SK-N-SH (cell line): ENCODE measurements at regions not wholly inside any gene's neighbourhood (a gene's known extent, or its start where the extent isn't known, plus 50 kb on each side); places are given as distances from the start of the nearest gene placed in this dataset.
A peak's percentile ranks its signal among the peaks of the same experiment; 100 is the strongest.

Source experiments
- CTCF ChIA-PET: fragments of 300-600, 350-600 bp; formaldehyde crosslinking; extraction: SDS; loops from one replicate; lab custom pipeline; 2021; lab: Yijun Ruan, JAX
- POLR2A ChIA-PET: fragments of 350-600 bp; sonication (Branson Sonifier 250); formaldehyde crosslinking; extraction: SDS; loops from one replicate; lab custom pipeline; 2020; ENCODE audit warnings: antibody characterized with exemption, inconsistent platforms; lab: Yijun Ruan, JAX
- DNase-seq: peaks from one replicate; pipeline ENCODE4 v3.0.0; 2012
- H2AFZ ChIP-seq: fragments of 200-600 bp; sonication (generic); 2 replicates; pipeline ENCODE4 v1.8.1; 2016; ENCODE audit warnings: antibody characterized with exemption, mild to moderate bottlenecking, low read depth
- H3F3A ChIP-seq: fragments of 200-600 bp; sonication (generic); replicated peaks from 2 replicates; pipeline ENCODE3; 2016; ENCODE audit warnings: antibody characterized with exemption, mild to moderate bottlenecking; ENCODE audit not compliant: insufficient read depth
- H3K27ac ChIP-seq, 2 experiments: fragments of 200-500 bp in 1 of 2; fragments of 200-600 bp in 1 of 2; sonication (Bioruptor generic) in 1 of 2; sonication (generic), shearing (Covaris generic) in 1 of 2; 2 replicates each; pipeline versions ENCODE4 v1.5.1 to v1.6.1; 2014 to 2016; ENCODE audit warnings: low read depth in 2 of 2, inconsistent platforms in 1 of 2, low read length in 1 of 2, mild to moderate bottlenecking in 1 of 2, mixed read lengths in 1 of 2
- H3K27me3 ChIP-seq: fragments of 200-600 bp; sonication (generic), shearing (Covaris generic); 2 replicates; pipeline ENCODE4 v1.6.1; 2016; ENCODE audit warnings: mixed run types; ENCODE audit not compliant: insufficient read depth
- H3K36me3 ChIP-seq, 2 experiments: fragments of 200-500 bp in 1 of 2; fragments of 200-600 bp in 1 of 2; sonication (Bioruptor generic) in 1 of 2; sonication (generic) in 1 of 2; replicated peaks in 1 of 2; 2 replicates each; pipeline versions ENCODE3 to v1.5.1; 2014 to 2016; ENCODE audit warnings: low read length in 1 of 2, mild to moderate bottlenecking in 1 of 2; ENCODE audit not compliant: insufficient read depth in 2 of 2, control insufficient read depth in 1 of 2
- H3K4me1 ChIP-seq, 2 experiments: fragments of 200-500 bp in 1 of 2; fragments of 200-600 bp in 1 of 2; sonication (Bioruptor generic) in 1 of 2; sonication (generic), shearing (Covaris generic) in 1 of 2; 2 replicates each; pipeline versions ENCODE4 v1.5.1 to v1.6.1; 2014 to 2016; ENCODE audit warnings: low read depth in 1 of 2, low read length in 1 of 2, mixed run types in 1 of 2; ENCODE audit not compliant: insufficient read depth in 2 of 2, control insufficient read depth in 1 of 2
- H3K4me2 ChIP-seq: fragments of 200-600 bp; sonication (generic), shearing (Covaris generic); 2 replicates; pipeline ENCODE4 v1.6.1; 2017; ENCODE audit warnings: mixed run types
- H3K4me3 ChIP-seq, 2 experiments: fragments of 200-500 bp in 1 of 2; fragments of 200-600 bp in 1 of 2; sonication (Bioruptor generic) in 1 of 2; sonication (generic), shearing (Covaris generic) in 1 of 2; 2 replicates each; pipeline versions ENCODE4 v1.5.1 to v1.8.1; 2014 to 2016; ENCODE audit warnings: low read depth in 2 of 2, inconsistent platforms in 1 of 2, low read length in 1 of 2, mild to moderate bottlenecking in 1 of 2, mixed read lengths in 1 of 2, moderate library complexity in 1 of 2
- H3K79me2 ChIP-seq: fragments of 200-600 bp; sonication (generic); 2 replicates; pipeline ENCODE4 v1.8.1; 2017; ENCODE audit warnings: mild to moderate bottlenecking; ENCODE audit not compliant: insufficient read depth
- H3K9ac ChIP-seq: fragments of 200-600 bp; sonication (generic); 2 replicates; pipeline ENCODE4 v1.6.1; 2017; ENCODE audit warnings: mixed run types
- H3K9me2 ChIP-seq: fragments of 200-600 bp; sonication (generic); 2 replicates; pipeline ENCODE4 v1.6.1; 2017; ENCODE audit warnings: mixed run types
- H3K9me3 ChIP-seq: fragments of 200-600 bp; sonication (generic); 2 replicates; pipeline ENCODE4 v1.6.1; 2017; ENCODE audit warnings: mixed run types, mild to moderate bottlenecking, moderate library complexity
- H4K20me1 ChIP-seq: fragments of 200-600 bp; sonication (generic); 2 replicates; pipeline ENCODE4 v1.6.1; 2017; ENCODE audit warnings: mild to moderate bottlenecking, mixed run types; ENCODE audit not compliant: insufficient read depth
- EP300 ChIP-seq, 2 experiments: IDR thresholded peaks; 2 replicates each; pipeline versions ENCODE4 v1.4.0 to v1.6.1; 2012; ENCODE audit warnings: borderline replicate concordance in 1 of 2, low read depth in 1 of 2, low read length in 1 of 2
- EZH2phosphoT487 ChIP-seq: fragments of 200-600 bp; sonication (generic); IDR thresholded peaks from 2 replicates; pipeline ENCODE4 v1.6.1; 2017; ENCODE audit warnings: low read depth, mixed run types, mild to moderate bottlenecking, antibody characterized with exemption, moderate library complexity, borderline replicate concordance
- FOSL2 ChIP-seq: IDR thresholded peaks from 2 replicates; pipeline ENCODE4 v1.4.0; 2012; ENCODE audit warnings: low read depth, mild to moderate bottlenecking, moderate library complexity, borderline replicate concordance
- NFIC ChIP-seq: IDR thresholded peaks from 2 replicates; pipeline ENCODE4 v1.4.0; 2012; ENCODE audit warnings: borderline replicate concordance
- SMC3 ChIP-seq: IDR thresholded peaks from 2 replicates; pipeline ENCODE4 v1.6.1; 2012; ENCODE audit warnings: low read depth, low read length, improper control_type of control experiment
- TAF1 ChIP-seq: IDR thresholded peaks from 2 replicates; pipeline ENCODE4 v1.6.1; 2012; ENCODE audit warnings: low read depth, mild to moderate bottlenecking, low read length, moderate library complexity, borderline replicate concordance
- WGBS: methylation state at CpG from one replicate; pipeline ENCODE4 v1.1.6; 2017; ENCODE audit warnings: low lambda C conversion rate; 5-methylcytosine and 5-hydroxymethylcytosine counted together
- TF ChIP-seq, protein P1 (sequence below): IDR thresholded peaks from 2 replicates; pipeline ENCODE4 v1.4.0; 2012; ENCODE audit warnings: low read depth
- TF ChIP-seq, protein P2 (sequence below): fragments of 200-600 bp; sonication (generic); IDR thresholded peaks from 2 replicates; pipeline ENCODE4 v1.6.1; 2017; ENCODE audit warnings: antibody characterized with exemption, mild to moderate bottlenecking, moderate library complexity
- TF ChIP-seq, protein P3 (sequence below): fragments of 150-350 bp; IDR thresholded peaks from 2 replicates; pipeline ENCODE4 v1.6.1; 2017; ENCODE audit warnings: antibody characterized with exemption, low read length, low read depth, borderline replicate concordance

DNA sequence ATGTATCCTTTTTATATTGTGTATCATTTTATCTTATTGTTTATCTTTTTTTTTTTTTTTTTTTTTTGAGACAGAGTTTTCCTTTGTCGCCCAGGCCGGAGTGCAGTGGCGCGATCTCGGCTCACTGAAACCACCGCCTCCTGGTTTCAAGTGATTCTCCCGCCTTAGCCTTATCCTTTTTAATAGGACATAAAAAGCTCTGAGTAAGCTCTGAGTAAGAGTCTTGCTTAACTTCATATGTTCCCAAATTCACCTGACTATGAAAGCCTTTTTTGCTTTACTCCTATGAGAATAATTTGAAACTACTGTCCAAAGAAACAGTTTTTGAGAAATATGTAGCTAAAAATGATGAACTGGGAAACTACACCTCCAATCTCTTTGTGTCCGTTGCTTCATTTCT lies 525.5 kb downstream of the IRS1 start:
- Histone ChIP-seq H3K27me3 (no peaks in the 10 kb centered on the region; the same call in 1 of the 2 replicates), H3K27ac (no peak overlapping the region), H3K36me3 (no peaks in the 10 kb centered on the region), H3K9me2 (no peaks in the 10 kb centered on the region), H3K9ac (no peak overlapping the region), H3F3A (no peaks in the 10 kb centered on the region), H3K4me3 (no peak overlapping the region), H3K4me1 (no peaks in the 10 kb centered on the region), H4K20me1 (no peaks in the 10 kb centered on the region), H2AFZ (no peak overlapping the region), H3K9me3 (no peaks in the 10 kb centered on the region), H3K4me2 (no peak overlapping the region), H3K79me2 (no peaks in the 10 kb centered on the region)
- DNase-seq: no peak
- POLR2A ChIA-PET: no interaction called here
- CTCF ChIA-PET: no interaction called here
- 84% methylated on average over 8 of the region's 8 CpGs for WGBS
- TF ChIP-seq, protein P1, sequence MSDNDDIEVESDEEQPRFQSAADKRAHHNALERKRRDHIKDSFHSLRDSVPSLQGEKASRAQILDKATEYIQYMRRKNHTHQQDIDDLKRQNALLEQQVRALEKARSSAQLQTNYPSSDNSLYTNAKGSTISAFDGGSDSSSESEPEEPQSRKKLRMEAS: no peak
- TF ChIP-seq EZH2phosphoT487 (no peak), NFIC (no peak), FOSL2 (no peak)

DNA sequence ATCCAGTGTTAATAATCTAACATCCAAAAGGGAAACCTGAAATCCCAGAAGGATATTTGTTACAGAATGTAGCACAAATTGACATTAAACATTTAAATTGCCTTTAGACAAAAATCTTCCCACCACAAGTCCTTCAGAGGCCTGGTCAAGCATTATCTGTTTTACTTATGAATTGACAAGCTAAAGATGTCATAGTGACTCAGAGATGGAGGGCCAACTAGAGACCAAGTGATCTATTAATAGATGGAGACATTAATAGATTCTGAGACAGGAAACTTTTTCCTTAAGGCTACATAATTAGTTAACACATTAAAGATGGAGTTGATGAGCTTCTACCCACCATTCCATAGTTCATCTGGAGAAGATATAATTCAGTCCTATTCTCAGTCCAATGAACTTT lies 526.2 kb downstream of the IRS1 start:
- H3K4me2 ChIP-seq: no peak overlapping the region
- no peaks in the 10 kb centered on the region for H3K9me2 ChIP-seq
- H3K79me2 ChIP-seq: no peaks in the 10 kb centered on the region
- peak overlapping the region in 1 of 2 experiments; percentile 14; a peak in 1 of 4 replicates for H3K27ac ChIP-seq
- H4K20me1 ChIP-seq: no peaks in the 10 kb centered on the region
- no peaks in the 10 kb centered on the region for H3F3A ChIP-seq
- TF ChIP-seq, protein P2, sequence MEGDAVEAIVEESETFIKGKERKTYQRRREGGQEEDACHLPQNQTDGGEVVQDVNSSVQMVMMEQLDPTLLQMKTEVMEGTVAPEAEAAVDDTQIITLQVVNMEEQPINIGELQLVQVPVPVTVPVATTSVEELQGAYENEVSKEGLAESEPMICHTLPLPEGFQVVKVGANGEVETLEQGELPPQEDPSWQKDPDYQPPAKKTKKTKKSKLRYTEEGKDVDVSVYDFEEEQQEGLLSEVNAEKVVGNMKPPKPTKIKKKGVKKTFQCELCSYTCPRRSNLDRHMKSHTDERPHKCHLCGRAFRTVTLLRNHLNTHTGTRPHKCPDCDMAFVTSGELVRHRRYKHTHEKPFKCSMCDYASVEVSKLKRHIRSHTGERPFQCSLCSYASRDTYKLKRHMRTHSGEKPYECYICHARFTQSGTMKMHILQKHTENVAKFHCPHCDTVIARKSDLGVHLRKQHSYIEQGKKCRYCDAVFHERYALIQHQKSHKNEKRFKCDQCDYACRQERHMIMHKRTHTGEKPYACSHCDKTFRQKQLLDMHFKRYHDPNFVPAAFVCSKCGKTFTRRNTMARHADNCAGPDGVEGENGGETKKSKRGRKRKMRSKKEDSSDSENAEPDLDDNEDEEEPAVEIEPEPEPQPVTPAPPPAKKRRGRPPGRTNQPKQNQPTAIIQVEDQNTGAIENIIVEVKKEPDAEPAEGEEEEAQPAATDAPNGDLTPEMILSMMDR: no peak
- TF ChIP-seq EP300 (IDR thresholded peaks at IDR 0.05; ENCODE audit: borderline replicate concordance in 1 of 2, low read depth in 1 of 2, low read length in 1 of 2): no peak
- TF ChIP-seq, protein P3, sequence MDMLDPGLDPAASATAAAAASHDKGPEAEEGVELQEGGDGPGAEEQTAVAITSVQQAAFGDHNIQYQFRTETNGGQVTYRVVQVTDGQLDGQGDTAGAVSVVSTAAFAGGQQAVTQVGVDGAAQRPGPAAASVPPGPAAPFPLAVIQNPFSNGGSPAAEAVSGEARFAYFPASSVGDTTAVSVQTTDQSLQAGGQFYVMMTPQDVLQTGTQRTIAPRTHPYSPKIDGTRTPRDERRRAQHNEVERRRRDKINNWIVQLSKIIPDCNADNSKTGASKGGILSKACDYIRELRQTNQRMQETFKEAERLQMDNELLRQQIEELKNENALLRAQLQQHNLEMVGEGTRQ: no peak
- no peak for TF ChIP-seq SMC3
- no peak for TF ChIP-seq TAF1
- TF ChIP-seq, all 33 proteins: peak for 0
- Histone ChIP-seq H3K36me3 (no peaks in the 10 kb centered on the region), H3K9ac (no peak overlapping the region), H3K4me3 (no peak overlapping the region), H3K4me1 (no peaks in the 10 kb centered on the region), H3K27me3 (no peaks in the 10 kb centered on the region; the same call in 1 of the 2 replicates), H2AFZ (no peak overlapping the region), H3K9me3 (no peaks in the 10 kb centered on the region)
- DNase-seq: no peak
- CTCF ChIA-PET: no interaction called here
- POLR2A ChIA-PET: no interaction called here
